GM12892 (cell line): ENCODE measurements at regions not wholly inside any gene's neighbourhood (a gene's known extent, or its start where the extent isn't known, plus 50 kb on each side); places are given as distances from the start of the nearest gene placed in this dataset.

ENCODE experiments used
- POLR2A ChIP-seq: IDR thresholded peaks from 2 replicates; pipeline ENCODE4 v1.6.1; 2011; ENCODE audit warnings: low read depth, low read length, control low read depth
- POLR2AphosphoS5 ChIP-seq: IDR thresholded peaks from 2 replicates; pipeline ENCODE4 v1.6.1; 2011; ENCODE audit warnings: low read depth, low read length, control low read depth
- TAF1 ChIP-seq: IDR thresholded peaks from 2 replicates; pipeline ENCODE4 v1.6.1; 2011; ENCODE audit warnings: low read depth, mild to moderate bottlenecking, control low read depth, low read length, borderline replicate concordance

- no peak for TF ChIP-seq POLR2AphosphoS5
- no peak for TF ChIP-seq POLR2A
- TF ChIP-seq TAF1 = no peak
Observed at GRCh38 chr4:37522996-37523395, 163.2 kb downstream of the RELL1 start.
